Effector CD8-positive, alpha-beta T cell (primary cell): ENCODE measurements at regions not wholly inside any gene's neighbourhood (a gene's known extent, or its start where the extent isn't known, plus 50 kb on each side); places are given as distances from the start of the nearest gene placed in this dataset.

Source experiments
- DNase-seq: peaks from one replicate; lab custom pipeline; 2025; lab: John Stamatoyannopoulos, UW

DNA sequence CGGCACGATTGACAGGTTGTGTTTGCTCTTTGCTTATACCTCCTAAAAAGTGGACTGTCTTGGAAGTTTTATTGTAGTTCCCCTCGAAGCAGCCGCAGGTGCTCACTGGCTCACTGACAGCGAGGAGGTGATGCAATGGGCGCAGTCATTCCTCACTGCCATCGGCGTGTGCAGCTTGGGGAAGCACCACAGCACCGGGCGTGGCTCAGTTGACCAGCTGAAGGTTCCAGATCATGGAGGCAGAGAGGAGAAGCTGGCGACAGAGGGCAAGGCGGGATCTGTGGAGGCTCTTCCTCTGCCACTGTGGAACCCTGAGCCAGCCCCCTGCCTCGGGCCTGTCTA, 72.1 kb upstream of the TNRC6C start:
- no peak for DNase-seq

DNA sequence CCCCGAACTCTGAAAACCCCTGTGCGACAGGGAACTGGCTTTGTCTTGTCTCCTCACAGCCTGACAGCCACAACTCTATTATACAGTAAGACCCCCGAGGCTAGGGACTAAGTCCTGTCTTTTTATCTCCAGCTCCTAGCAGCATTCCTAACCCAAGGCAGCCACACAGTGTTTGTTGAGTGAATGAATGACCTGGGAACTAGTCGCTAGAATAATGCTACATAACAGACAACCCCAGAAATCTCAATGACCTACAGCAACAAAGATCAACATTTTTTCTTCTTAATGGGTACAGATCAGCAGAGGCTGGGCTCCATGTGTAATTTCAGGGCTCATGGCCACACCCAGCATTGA, 71.4 kb upstream of the TNRC6C start:
- DNase-seq: no peak

DNA sequence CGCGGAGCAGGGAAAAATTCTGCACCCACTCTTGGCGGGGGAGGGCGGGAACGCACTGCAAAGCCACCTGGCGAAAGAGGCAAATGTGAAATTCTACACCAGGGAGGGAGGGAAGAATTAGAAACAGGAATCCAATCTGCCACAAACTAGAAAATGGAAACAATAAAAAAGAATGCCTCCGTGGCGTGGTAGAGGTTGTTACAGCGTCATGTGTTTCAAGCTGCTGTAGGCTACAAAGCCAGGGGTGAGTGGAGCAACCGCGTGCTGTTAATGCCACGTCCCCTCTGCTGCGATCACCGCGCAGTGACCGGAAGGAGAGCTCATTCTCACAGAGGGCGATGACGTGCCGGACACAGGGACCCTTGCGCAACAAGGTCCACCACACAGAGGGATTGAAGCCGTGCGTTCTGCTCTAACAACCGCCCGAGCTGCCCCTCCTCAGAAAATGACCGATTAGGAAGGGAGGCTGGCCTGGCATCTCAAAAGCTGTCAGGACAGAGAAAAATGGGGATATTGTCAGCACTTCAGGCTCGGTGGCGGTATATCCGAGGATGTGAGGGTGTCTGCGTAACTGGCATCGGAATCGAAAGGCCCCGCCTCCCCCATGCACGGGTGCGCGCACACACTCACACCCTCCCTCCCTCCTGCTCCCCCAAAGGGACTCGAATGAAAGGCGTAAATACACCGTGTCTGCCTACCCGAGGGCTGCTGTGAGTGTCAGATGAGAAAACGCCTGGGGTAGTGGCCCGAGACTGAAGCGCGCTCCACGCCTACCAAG, 70.8 kb upstream of the TNRC6C start:
- peak; percentile 66 for DNase-seq

DNA sequence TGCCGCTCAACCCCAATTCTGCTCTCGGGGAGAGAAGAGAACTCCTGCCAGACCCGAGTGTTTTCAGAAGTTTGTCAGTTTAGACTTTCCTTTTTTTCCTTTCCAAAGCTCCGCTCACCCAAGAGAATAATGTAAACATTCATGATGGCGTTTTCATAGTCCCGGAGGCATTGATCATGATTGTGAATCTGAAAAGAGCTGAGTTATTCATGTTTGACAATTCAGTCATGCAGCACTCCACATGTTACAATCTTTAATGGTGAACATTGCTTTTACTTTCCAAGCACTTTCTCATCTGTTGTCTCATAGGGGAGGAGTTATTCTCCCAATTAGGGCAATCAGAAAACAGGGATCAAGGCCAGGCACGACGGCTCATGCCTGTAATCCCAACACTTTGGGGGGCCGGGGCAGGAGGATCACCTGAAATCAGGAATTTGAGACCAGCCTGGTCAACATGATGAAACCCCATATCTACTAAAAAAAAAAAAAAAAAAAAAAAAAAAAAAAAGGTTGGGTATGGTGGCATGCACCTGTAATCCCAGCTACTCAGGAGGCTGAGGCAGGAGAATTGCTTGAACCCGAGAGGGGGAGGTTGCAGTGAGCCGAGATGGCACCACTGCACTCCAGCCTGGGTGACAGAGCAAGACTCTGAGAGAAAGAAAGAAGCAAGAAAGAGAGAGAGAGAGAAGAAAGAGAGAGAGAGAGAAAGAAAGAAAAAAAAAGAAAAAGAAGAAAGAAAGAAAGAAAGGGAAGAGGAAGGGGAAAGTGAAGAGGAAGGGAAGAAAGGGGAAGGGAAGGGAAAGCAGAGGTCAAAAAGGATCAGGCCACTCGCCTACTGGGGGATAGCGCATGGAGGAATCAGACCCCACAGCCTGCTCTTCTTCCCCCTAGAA, 70.0 kb upstream of the TNRC6C start:
- no peak for DNase-seq

DNA sequence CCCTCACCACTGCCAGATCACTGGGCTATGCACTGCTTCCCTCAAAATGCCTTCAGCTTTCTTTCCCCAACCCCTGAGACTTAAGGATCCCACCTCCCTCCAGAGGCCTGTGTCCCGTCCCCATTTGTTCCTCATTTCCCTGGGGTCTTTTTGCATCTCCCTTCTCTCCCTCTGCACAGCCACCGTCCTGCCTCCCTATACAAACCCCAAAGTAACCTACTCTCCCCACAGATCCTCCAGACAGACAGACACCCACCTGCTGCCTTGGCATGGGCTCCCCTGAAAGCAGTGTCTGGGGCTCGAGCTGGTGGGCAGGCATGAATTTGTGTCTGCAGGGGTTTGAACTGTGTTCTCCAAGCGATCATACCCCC, 69.4 kb upstream of the TNRC6C start:
- DNase-seq: no peak

DNA sequence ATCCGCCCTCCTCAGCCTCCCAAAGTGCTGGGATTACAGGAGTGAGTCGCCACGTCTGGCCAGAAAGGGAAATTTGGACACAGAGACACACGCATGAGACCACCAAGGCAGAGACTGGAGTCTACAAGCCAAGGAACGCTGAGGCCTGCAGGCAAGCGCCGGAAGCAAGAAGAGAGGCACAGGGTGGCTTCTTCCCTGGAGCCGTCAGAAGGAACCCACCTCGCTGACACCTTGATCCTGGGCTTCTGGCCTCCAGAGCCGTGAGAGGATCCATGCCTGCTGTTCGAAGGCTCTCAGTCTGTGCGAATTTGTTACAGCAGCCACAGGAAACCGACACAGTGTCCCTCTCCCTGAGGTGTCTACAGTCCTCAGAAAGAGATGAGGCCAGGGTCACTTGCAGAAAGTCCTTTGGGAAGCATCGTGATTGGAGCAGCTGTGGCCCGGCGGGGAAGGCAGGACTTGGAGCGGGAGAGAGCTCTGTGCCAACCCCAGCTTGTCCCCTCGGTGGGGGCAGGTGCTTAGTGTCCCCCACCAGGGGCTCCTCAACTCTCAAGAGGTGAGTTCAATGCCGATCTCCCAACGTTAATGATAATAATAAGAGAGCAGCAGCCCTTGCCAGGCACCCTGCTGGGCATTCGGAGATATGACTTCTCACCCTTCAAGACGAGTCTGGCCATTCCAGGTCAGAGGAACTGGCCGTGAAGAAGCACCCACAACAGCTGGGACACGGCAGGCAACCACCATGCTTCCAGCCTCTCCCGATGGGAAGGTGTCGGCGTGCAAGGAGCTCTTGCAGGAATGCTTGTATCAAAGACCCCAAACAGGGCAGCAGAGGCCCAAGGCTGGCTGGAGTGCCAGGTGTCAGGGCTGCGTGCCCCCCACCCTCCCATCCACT, 68.4 kb upstream of the TNRC6C start:
- DNase-seq: no peak

DNA sequence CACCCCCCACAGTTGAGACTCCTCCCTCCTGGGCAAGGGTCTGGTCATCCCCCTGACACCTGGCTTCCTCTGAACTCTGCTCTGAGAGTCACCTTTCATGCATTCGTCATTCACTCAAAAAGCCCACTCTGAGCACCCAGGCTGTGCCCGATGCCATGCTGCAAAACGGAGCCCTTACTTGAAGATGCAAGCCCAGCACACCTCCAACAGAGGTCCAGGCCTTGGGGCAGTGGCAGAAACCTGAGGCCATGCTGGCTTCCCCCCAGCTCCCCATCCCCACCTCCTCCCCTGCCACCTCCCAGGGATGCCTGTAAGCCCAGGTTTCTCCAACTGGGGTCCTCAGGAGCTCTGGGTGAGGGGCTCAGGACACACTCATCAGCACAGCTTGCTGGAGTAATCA, 67.7 kb upstream of the TNRC6C start:
- DNase-seq: no peak

DNA sequence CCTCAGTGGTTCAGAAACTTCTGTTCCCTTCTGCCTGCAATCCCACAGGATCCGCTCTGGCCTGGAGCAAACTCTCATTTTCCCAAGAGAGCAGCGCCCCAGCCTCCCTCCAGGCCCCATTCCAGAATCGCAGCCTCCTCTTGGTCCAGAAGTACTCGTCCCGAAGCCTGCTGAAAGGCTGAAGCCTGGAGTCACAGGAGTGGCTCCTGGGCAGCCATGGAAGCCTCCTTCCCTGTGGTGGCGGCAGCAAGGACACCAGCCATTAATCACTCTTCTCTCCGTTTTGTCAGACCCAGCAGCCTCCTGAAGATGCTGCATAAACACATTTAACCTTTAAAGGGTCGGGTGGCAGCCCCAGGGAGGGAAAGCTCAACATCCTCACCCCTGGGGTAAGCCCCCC, 66.9 kb upstream of the TNRC6C start:
- no peak for DNase-seq

DNA sequence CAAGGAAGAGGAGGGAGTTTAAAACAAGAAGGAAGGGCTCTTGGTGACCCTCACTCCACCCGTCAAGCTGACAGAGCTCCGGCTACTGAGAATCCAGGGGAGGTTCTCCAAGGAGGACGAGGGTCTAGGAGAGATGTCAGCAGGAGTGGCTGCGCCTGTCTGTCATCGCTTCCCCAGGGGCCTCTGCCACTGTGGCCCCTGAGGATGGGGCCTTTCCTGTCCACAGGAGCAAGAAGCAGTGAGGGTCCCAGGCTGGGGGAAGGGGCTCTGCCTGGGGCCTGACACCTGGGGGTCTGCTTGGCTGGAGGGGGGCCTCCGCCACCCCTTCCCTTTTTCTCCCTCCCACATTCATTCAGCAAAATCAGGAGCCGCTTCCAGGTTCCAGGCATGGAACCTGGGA, 66.5 kb upstream of the TNRC6C start:
- no peak for DNase-seq

DNA sequence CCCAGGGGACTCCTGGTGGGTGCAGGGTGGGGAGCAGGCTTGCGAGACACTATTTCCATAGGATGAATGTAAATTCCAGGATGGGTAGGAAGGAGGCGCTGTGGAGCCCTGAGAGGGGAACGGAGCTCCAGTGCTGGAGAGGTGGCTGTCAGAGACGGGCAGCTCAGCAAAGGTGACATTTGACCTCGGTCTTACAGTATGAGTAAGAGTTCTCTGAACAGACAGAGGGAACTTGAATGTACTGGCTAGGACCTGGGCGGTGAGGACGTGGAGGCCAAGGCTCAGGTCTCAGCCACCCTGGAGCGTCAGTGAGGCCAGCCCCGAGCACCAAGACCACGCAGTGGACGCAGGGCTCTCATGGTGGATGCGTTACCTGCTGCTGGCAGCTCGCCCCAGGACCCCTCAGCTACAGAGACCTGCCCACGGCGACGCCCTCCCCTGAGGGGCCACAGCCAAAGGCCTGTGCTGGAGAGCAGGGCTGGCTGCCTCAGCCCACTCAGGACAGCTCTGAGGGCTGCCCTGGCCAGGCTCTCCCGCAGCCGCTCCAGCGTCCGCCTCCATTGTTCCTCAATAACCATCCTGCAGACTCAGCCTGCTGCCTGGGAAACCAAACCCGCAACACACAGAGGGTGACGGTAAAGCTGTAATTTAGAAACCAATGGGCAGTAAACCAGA, 65.9 kb upstream of the TNRC6C start:
- no peak for DNase-seq

DNA sequence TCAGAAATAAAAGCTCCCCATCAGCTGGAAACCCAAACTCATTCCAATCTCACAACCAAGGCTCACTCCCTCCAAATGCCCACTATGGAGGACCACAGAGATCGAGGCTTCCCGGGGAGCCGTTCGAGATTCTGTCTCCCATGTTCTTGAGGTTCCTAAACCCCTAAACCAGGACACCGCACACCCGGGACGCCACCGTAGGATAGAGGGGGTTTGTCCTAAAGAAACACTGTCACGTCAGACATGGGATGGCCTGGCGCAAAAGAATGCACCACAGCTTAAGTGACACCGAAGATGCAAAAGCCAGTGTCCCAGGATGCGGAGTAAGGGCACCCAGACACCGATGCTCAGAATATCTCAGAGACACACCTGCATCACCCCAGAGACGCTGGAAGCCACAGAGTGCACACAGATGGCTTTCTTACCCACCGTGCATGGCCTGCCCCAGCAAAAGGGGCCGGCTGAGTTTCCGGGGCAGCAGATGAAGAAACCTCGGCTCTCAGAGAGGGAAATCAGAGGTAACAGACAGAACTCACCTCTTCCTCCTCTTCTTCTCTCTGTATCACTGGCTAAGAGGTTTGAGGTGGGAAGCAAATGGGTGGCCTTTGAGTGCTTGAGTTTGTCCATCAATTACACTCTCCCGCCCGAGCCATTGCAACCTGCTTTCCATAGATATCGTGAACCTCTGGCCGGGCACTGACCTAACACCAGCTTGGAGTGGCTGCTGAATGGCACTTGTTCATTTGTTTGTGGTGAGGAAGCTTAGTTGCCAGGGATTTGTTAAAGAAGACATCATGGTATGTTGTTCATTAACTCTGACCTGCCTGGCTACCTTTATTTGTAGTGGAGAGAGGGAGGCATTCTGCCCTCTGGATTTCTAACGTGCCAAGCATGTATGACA, 65.1 kb upstream of the TNRC6C start:
- no peak for DNase-seq

DNA sequence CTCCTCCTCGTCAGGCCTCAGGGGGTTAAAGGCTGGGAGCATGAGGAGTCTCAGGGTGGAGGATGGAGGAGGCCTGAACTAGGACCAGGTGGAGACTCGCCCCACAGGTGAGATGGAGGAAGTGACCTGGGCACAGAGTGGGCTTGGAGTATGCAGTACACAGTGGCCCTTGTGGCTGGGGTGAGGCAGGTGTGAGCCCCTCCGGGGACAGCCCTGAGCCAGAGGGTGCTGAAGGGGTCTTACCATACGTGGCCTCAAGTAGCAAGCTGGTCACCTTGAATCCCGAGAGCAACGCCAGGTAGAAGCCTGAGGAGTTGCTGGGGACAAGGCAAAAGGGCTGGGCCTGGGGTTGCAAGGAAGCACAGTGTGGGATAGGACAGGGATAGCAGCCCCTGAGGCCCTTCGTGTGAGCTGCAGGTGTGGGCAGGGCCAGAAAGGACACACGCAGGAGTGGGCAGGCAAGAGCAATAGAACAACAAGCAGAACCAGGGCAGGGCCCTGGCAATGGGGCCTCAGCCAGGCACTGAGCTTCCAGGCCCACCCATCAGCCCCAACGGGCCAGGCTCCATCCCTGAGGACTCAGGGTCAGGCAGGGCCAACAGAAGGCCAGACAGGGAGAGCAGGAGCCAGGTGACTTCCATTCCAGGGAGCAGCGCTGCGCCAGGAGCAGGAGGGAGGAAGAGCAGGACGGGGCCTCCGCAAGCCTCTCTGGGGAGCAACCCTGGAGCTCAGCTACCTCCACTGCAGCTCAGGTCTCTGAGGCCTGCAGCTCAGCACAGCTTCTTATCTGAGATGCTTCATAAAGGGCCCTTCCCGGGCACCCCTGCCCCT, 64.2 kb upstream of the TNRC6C start:
- DNase-seq: no peak

DNA sequence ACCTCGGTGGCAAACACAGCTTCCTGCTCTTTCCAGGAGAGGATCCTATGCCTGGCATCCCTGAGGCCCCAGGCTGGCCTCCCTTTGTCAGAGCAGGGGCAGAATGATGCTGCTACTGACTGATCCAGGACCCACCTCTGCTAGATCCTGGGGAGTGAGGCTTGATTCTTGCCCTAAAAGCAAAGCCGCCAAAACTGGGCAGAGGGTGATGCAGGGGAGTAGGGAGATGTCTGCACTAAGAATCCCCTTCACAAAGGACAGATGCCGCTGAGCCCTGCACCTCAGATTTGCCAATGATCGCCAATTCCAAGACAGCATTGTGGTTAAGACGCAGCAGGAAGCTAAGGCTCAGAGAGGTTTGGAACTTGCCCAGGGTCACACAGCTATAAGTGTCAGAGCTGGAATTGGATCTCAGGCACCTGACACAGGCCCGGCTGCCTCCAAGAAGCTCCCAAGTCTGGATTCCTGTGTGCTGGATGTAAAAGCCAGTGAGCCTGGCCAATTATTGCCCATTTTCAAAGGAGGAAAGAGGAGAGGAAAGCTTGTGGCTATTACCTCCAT, 60.7 kb upstream of the TNRC6C start:
- DNase-seq: no peak

DNA sequence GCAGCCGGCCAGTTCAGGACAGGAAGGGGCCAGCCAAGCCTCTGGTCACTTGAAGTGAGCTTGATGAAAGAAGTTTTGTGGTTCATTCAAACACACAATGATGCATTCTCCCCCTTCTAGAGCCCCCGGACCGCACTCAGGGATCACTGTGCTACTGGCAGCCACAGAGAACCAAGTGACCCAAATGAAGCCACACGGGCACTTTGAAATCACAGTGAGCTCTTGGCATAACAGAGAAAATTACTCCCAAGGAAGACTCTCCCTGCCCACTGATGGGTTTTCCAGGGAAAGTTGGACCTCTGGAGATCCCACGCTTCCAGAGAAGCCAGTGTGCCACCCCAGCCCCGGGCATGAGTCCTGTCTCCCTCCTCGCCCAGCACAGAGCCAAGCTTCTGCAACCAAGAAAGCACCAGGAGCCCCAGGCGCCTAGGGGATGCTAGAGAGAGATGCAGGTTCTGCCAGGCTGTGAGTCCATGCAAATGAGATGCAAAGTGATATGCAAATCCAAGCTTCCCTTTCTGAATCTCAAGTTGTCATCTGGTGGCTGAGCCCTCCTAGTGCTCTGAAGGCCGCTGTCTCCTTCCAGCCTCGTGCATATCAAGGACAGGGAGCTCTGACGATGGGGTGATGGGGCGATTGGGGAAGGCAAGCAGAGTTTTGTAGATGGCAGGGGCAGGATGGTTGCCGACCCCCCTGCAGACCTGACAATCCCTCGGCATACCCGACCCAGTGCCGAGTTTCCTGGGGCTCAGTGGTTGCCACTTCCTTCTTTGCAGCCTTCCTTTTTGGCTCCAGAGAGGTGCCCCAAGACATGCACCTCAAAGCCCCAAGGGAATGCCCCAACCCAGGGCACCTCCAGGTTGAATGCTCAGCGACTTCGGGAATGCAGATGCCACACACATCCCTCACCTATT, 59.7 kb upstream of the TNRC6C start:
- DNase-seq: no peak

DNA sequence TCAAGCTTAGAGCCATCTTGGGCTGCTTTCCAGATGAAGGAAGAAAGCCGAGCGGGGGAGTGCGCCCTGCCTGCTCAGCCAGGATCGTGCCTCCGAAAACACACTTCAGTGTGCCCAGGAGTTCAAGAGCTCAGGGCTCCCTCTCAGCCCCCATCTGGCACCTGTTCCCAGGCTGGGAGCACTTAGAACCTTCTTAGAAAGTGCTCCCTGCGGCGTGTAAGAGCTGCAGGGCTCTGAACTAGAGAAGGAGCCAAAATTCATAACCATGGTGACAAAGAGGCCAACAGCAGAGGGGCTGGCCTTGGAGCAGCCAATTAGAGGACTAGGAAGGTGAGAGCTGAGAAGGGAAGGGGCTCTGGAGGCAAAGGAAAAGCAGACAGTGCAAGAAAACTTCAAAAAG, 59.0 kb upstream of the TNRC6C start:
- DNase-seq: no peak

DNA sequence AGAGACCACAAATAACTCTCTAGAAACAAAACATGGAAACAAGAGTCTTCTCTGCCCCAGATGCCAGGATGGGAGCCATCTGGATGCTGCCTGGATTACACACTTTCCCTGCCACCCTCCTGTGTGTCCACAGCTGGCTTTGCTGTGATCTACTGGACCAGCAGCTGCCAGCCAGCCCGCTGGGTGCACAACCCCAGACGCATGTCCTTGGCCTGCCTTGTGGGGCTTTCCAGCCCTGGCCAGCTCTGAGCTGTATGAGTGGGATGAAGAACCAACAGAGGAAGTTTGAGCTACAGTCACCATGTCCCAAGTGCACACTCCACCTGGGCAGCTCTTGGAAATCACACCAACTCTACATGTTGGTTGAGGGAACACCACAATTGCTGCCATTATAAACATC, 57.0 kb upstream of the TNRC6C start:
- no peak for DNase-seq

DNA sequence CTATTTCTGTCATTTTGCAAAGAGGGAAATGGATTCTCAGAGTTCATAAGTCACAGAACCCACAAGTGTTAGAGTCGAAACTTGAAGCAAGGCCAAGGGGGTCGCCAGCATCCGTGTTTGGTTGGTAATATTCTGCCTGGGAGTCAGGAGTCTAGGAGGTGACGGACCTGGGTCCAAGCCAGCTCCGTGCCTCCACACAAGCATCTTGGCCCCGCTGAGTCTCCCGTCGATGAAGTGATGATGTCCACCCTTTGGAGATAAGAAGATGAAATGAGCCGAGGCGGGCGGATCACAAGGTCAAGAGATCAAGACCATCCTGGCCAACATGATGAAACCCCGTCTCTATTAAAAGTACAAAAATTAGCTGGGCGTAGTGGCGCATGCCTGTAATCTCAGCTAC, 53.2 kb upstream of the TNRC6C start:
- no peak for DNase-seq

DNA sequence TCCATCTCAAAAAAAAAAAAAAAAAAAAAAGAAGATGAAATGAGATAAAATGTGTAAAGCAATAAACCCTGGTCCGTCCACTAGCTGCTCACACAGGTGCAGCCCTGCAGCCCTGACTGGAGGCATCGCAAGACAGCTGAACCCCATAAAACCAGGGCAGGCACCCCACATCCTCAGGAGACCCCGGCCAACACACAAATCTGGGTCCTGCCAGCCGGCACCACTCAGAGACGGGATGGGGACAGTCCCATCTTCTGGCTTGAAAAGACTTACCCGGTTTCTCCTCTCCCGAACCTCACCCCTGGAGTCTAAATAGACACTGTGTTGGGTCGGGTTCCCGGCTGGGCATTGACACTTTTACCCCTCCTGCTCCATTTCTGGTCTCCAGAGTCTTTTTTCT, 52.7 kb upstream of the TNRC6C start:
- no peak for DNase-seq
